GM21737 (cell line): ENCODE measurements at regions not wholly inside any gene's neighbourhood (a gene's known extent, or its start where the extent isn't known, plus 50 kb on each side); places are given as distances from the start of the nearest gene placed in this dataset.

Experiments used
- ATAC-seq: cut with Tn5 transposase; IDR thresholded peaks from one replicate; pipeline ENCODE4 v1.9.1; 2021; ENCODE audit warnings: mild to moderate bottlenecking, moderate library complexity; ENCODE audit not compliant: unreplicated experiment

GRCh38 chr15:77803487-77803886, 170.8 kb upstream of the LINGO1 start:
- no peak for ATAC-seq

- ATAC-seq = no peak
Observed at GRCh38 chr15:77800305-77800704, 167.6 kb upstream of the LINGO1 start.

- no peak for ATAC-seq
Observed at GRCh38 chr15:77798847-77799246, 166.1 kb upstream of the LINGO1 start.

GRCh38 chr15:77798151-77798835, 165.6 kb upstream of the LINGO1 start:
- ATAC-seq = no peak

GRCh38 chr15:77797270-77797669, 164.6 kb upstream of the LINGO1 start:
- ATAC-seq = no peak

- ATAC-seq = no peak
Observed at GRCh38 chr15:77796046-77796729, 163.5 kb upstream of the LINGO1 start.

- no peak for ATAC-seq
Observed at GRCh38 chr15:77795446-77795845, 162.7 kb upstream of the LINGO1 start.

GRCh38 chr15:77791941-77792340, 159.2 kb upstream of the LINGO1 start:
- ATAC-seq = no peak

GRCh38 chr15:77790481-77790880, 157.8 kb upstream of the LINGO1 start:
- ATAC-seq = no peak

GRCh38 chr15:77786956-77787355, 154.2 kb upstream of the LINGO1 start:
- no peak for ATAC-seq

- ATAC-seq = no peak
Observed at GRCh38 chr15:77786181-77786890, 153.6 kb upstream of the LINGO1 start.

GRCh38 chr15:77784361-77785292, 151.9 kb upstream of the LINGO1 start:
- ATAC-seq = no peak

- no peak for ATAC-seq
Observed at GRCh38 chr15:77783636-77784035, 150.9 kb upstream of the LINGO1 start.

- no peak for ATAC-seq
Observed at GRCh38 chr15:77782691-77783090, 150.0 kb upstream of the LINGO1 start.

GRCh38 chr15:77781946-77782240, 149.2 kb upstream of the LINGO1 start:
- ATAC-seq = no peak

GRCh38 chr15:77781151-77781945, 148.6 kb upstream of the LINGO1 start:
- ATAC-seq = no peak

GRCh38 chr15:77778802-77779201, 146.1 kb upstream of the LINGO1 start:
- ATAC-seq = no peak

- ATAC-seq = no peak
Observed at GRCh38 chr15:77775837-77776236, 143.1 kb upstream of the LINGO1 start.

GRCh38 chr15:77775373-77775772, 142.7 kb upstream of the LINGO1 start:
- no peak for ATAC-seq

GRCh38 chr15:77774350-77774749, 141.6 kb upstream of the LINGO1 start:
- no peak for ATAC-seq
